ENCODE measurements at regions not wholly inside any gene's neighbourhood (a gene's known extent, or its start where the extent isn't known, plus 50 kb on each side); places are given as distances from the start of the nearest gene placed in this dataset.
"Not testable (repeated sequence)": the region's sequence is repeated elsewhere in the genome, so short reads cannot be mapped to it uniquely, and the experiment has no call there.

GRCh38 chr11:71096751-71097388 is 155.5 kb downstream of the SHANK2 start:
- Histone ChIP-seq H3K9me3 (ENCODE audit: control insufficient read depth, insufficient read depth, low read length) (no peaks in the 10 kb centered on the region), H3K4me1 (ENCODE audit: control insufficient read depth, insufficient read depth, low read length) (no peaks in the 10 kb centered on the region), H3K36me3 (ENCODE audit: control insufficient read depth, insufficient read depth, low read length) (peaks cover 4% of the 10 kb centered on the region), H3K27ac (ENCODE audit: low read depth, low read length) (no peak overlapping the region), H3K27me3 (ENCODE audit: control insufficient read depth, insufficient read depth, low read length) (no peaks in the 10 kb centered on the region), H3K4me3 (ENCODE audit: low read depth, low read length) (no peak overlapping the region)
- WGBS (ENCODE audit: insufficient coverage): 87% methylated on average over 7 of the region's 10 CpGs
- no peak for DNase-seq (ENCODE audit: low read depth in 4 of 6, low spot score in 6 of 6)

DNA sequence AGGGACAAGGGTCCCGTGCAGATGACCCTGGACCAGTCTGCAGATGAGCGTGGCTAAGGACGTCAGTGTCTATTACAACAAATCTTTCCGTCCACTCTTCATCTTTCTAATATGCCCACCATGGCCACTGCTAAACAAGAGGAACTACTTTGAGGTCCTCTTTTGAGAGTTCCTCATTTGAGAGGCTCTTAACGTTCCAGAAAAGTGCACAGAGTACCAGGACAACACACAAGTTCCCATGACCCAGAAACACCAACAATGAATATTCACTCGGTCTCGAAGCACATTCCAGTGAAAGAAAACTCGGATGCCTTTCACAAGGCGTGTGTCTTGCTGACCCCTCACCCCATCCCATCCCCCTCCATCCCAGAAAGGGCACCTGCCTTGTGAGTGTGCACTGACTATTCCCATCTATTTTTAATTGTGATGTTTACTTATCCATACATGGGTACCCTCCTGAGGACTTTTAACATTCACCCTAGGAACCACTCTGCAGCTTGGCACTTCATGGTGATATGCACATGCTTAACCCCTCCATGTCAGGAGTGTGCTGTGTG is 157.0 kb downstream of the SHANK2 start:
- Histone ChIP-seq H3K36me3 (ENCODE audit: control insufficient read depth, insufficient read depth, low read length) (peaks cover 9% of the 10 kb centered on the region), H3K27me3 (ENCODE audit: control insufficient read depth, insufficient read depth, low read length) (no peaks in the 10 kb centered on the region), H3K27ac (ENCODE audit: low read depth, low read length) (no peak overlapping the region), H3K4me1 (ENCODE audit: control insufficient read depth, insufficient read depth, low read length) (no peaks in the 10 kb centered on the region), H3K9me3 (ENCODE audit: control insufficient read depth, insufficient read depth, low read length) (no peaks in the 10 kb centered on the region), H3K4me3 (ENCODE audit: low read depth, low read length) (no peak overlapping the region)
- DNase-seq (ENCODE audit: low read depth in 4 of 6, low spot score in 6 of 6): no peak
- WGBS (ENCODE audit: insufficient coverage): 78% methylated on average over 9 of the region's 9 CpGs

GRCh38 chr11:71094296-71095077 is 157.9 kb downstream of the SHANK2 start:
- no peaks in the 10 kb centered on the region for H3K9me3 ChIP-seq (ENCODE audit: control insufficient read depth, insufficient read depth, low read length)
- no peak overlapping the region for H3K27ac ChIP-seq (ENCODE audit: low read depth, low read length)
- no peaks in the 10 kb centered on the region for H3K4me1 ChIP-seq (ENCODE audit: control insufficient read depth, insufficient read depth, low read length)
- 97% methylated on average over 25 of the region's 26 CpGs for WGBS (ENCODE audit: insufficient coverage)
- H3K27me3 ChIP-seq (ENCODE audit: control insufficient read depth, insufficient read depth, low read length): no peaks in the 10 kb centered on the region
- peaks cover 9% of the 10 kb centered on the region for H3K36me3 ChIP-seq (ENCODE audit: control insufficient read depth, insufficient read depth, low read length)
- H3K4me3 ChIP-seq (ENCODE audit: low read depth, low read length): no peak overlapping the region
- DNase-seq (ENCODE audit: low read depth in 4 of 6, low spot score in 6 of 6): no peak

DNA sequence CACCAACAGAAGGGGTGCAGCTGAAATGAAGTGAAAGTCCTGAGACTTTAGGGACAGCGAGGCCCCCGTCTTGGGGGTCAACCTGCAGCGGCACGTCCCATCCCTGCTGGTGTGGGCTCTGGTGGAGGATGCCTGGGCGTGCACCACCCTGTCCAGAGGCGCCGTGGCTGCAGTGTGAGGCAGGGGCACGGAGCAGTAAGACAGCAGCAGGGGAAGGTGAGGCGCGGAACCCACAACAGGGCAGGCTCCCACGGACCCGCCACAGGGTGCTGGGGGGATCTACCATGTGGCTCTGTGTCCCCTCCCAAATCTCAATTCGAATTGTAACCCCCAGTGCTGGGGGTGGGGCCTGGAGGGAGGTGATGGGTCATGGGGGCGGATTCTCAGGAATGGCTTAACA is 158.6 kb downstream of the SHANK2 start:
- Histone ChIP-seq H3K9me3 (ENCODE audit: control insufficient read depth, insufficient read depth, low read length) (no peaks in the 10 kb centered on the region), H3K27ac (ENCODE audit: low read depth, low read length) (no peak overlapping the region), H3K4me3 (ENCODE audit: low read depth, low read length) (no peak overlapping the region), H3K4me1 (ENCODE audit: control insufficient read depth, insufficient read depth, low read length) (no peaks in the 10 kb centered on the region), H3K36me3 (ENCODE audit: control insufficient read depth, insufficient read depth, low read length) (peaks cover 9% of the 10 kb centered on the region), H3K27me3 (ENCODE audit: control insufficient read depth, insufficient read depth, low read length) (no peaks in the 10 kb centered on the region)
- no peak for DNase-seq (ENCODE audit: low read depth in 4 of 6, low spot score in 6 of 6)
- WGBS (ENCODE audit: insufficient coverage): 91% methylated on average over 11 of the region's 14 CpGs

DNA sequence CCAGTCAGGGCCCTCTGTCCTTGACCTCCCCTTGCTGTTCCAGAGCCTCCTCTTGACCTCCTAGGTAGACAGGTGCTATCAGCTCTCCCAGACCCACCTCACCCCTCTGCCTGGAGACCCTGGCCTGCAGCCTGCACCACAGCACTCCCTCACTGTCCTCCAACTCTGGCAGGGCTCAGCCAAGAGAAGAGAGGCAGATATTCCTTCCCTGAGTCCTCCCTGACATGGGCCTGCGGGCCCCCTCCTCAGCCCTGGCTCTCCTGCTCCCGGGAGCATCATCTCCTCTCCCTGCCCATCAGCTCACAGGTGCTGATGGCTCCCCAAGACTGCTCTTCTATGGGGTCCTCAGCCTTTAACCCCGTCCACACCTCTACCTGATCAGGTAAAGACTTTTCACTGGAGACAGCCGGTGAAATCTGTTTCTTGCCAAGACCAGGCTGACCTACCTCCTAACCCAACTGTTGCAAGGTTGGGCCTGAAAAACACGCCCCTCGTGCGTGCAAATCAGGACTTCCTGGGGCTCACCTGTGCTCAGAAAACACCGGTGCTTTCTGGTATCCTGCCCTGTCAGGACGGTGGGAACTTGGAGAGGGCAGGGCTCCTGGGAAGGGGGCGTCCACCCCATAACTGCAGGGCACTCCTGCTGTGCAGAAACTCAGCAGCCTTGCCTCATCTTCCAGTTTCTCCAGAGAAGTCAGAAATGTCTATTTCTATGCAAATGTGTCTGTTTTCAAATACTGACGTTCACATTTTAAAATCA is 160.7 kb downstream of the SHANK2 start:
- peaks cover 5% of the 10 kb centered on the region for H3K4me1 ChIP-seq (ENCODE audit: control insufficient read depth, insufficient read depth, low read length)
- WGBS (ENCODE audit: insufficient coverage): 92% methylated on average over 9 of the region's 11 CpGs
- no peak overlapping the region for H3K27ac ChIP-seq (ENCODE audit: low read depth, low read length)
- H3K4me3 ChIP-seq (ENCODE audit: low read depth, low read length): no peak overlapping the region
- H3K27me3 ChIP-seq (ENCODE audit: control insufficient read depth, insufficient read depth, low read length): no peaks in the 10 kb centered on the region
- no peaks in the 10 kb centered on the region for H3K9me3 ChIP-seq (ENCODE audit: control insufficient read depth, insufficient read depth, low read length)
- DNase-seq (ENCODE audit: low read depth in 4 of 6, low spot score in 6 of 6): no peak
- H3K36me3 ChIP-seq (ENCODE audit: control insufficient read depth, insufficient read depth, low read length): peaks cover 9% of the 10 kb centered on the region

DNA sequence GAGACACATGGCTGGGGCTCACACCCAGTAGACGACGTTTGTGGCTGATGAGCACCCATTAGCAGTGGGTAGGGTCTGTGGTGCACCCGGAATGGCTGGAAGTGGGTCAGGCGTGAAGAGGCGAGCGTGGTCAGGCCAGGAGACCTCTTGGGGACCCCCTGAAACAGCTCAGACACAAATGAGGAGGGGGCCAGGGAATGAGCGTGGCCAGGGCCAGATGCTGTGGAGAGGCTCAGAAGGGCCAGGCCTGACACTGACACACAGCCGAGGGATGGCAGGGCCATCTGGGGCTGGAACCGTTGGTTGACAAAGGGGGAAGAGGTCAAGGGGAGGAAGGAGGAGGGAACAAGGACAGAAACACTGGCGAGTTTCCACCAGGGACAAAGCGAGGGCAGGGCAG is 162.8 kb downstream of the SHANK2 start:
- Histone ChIP-seq H3K4me3 (ENCODE audit: low read depth, low read length) (no peak overlapping the region), H3K4me1 (ENCODE audit: control insufficient read depth, insufficient read depth, low read length) (peaks cover 8% of the 10 kb centered on the region), H3K27ac (ENCODE audit: low read depth, low read length) (no peak overlapping the region), H3K36me3 (ENCODE audit: control insufficient read depth, insufficient read depth, low read length) (peaks cover 9% of the 10 kb centered on the region), H3K9me3 (ENCODE audit: control insufficient read depth, insufficient read depth, low read length) (no peaks in the 10 kb centered on the region), H3K27me3 (ENCODE audit: control insufficient read depth, insufficient read depth, low read length) (no peaks in the 10 kb centered on the region)
- no peak for DNase-seq (ENCODE audit: low read depth in 4 of 6, low spot score in 6 of 6)
- WGBS (ENCODE audit: insufficient coverage): 80% methylated on average over 9 of the region's 11 CpGs

GRCh38 chr11:71088314-71089215 is 163.8 kb downstream of the SHANK2 start:
- not testable (repeated sequence) for H3K9me3 ChIP-seq (ENCODE audit: control insufficient read depth, insufficient read depth, low read length); H3K36me3 ChIP-seq (ENCODE audit: control insufficient read depth, insufficient read depth, low read length); H3K27me3 ChIP-seq (ENCODE audit: control insufficient read depth, insufficient read depth, low read length); H3K27ac ChIP-seq (ENCODE audit: low read depth, low read length); H3K4me3 ChIP-seq (ENCODE audit: low read depth, low read length); DNase-seq (ENCODE audit: low read depth in 4 of 6, low spot score in 6 of 6); H3K4me1 ChIP-seq (ENCODE audit: control insufficient read depth, insufficient read depth, low read length)
- WGBS (ENCODE audit: insufficient coverage): 90% methylated on average over 14 of the region's 20 CpGs

DNA sequence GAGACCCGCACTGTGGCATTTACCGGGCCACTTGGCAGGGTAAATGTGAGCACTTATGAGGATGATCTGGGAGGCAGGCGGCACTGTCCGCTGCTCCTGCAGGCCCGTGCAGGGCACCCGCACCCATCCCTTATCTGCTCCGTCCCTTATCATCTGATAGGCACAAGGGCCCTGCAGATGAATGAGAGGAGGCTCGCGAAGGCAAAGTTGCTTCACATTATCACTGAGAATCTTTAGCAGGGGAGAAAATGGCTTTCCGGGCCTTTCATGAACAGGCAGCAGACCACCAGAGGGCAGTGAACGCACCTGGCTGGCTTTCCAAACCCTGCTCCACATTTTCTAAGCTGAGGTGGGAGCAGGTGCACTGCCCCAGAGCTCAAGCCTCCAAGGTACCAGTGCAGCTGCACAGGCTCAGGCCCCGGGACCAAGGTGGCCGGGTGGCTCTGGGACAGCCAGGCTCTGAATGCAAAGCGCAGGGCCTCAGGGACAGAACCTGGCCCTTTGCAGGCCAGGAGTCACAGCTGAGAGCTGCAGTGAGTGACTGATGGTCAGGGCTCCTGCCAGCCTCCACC is 165.6 kb downstream of the SHANK2 start:
- Histone ChIP-seq H3K27me3 (ENCODE audit: control insufficient read depth, insufficient read depth, low read length) (no peaks in the 10 kb centered on the region), H3K4me3 (ENCODE audit: low read depth, low read length) (no peak overlapping the region), H3K27ac (ENCODE audit: low read depth, low read length) (no peak overlapping the region), H3K9me3 (ENCODE audit: control insufficient read depth, insufficient read depth, low read length) (no peaks in the 10 kb centered on the region), H3K4me1 (ENCODE audit: control insufficient read depth, insufficient read depth, low read length) (peaks cover 8% of the 10 kb centered on the region), H3K36me3 (ENCODE audit: control insufficient read depth, insufficient read depth, low read length) (peaks cover 7% of the 10 kb centered on the region)
- WGBS (ENCODE audit: insufficient coverage): 54% methylated on average over 13 of the region's 14 CpGs
- DNase-seq (ENCODE audit: low read depth in 4 of 6, low spot score in 6 of 6): peak; percentile 39 to 93 (median 52)
